ENCODE measurements at regions not wholly inside any gene's neighbourhood (a gene's known extent, or its start where the extent isn't known, plus 50 kb on each side); places are given as distances from the start of the nearest gene placed in this dataset.

- TF ChIP-seq CTCF (IDR thresholded peaks at IDR 0.05) = no peak
- TF ChIP-seq POLR2A (IDR thresholded peaks at IDR 0.05) = no peak
Measured at GRCh38 chr1:229087906-229088305, 183.0 kb upstream of the RAB4A start.
